ENCODE measurements at regions not wholly inside any gene's neighbourhood (a gene's known extent, or its start where the extent isn't known, plus 50 kb on each side); places are given as distances from the start of the nearest gene placed in this dataset.
"Not testable (repeated sequence)": the region's sequence is repeated elsewhere in the genome, so short reads cannot be mapped to it uniquely, and the experiment has no call there.

DNA sequence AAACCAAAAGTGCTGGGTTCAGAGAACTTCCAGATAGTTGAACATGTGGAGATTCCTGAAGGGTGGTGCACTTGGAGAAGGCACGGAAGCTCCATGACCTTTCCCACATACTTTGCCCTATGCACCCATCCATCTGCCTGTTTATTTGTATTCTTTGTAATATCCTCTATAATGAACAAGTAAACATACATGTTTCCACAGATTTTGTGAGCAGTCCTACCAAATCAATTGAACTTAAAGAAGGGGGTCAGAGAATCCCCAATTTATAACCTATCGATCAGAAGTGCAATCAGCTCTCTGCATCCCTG, 121.4 kb downstream of the ADSS2 start:
- Mint-ChIP-seq H3K36me3 (ENCODE audit: low read depth, unreplicated experiment) (no peaks in the 10 kb centered on the region), H3K4me1 (ENCODE audit: low read depth, unreplicated experiment) (peaks cover 4% of the 10 kb centered on the region), H3K27me3 (ENCODE audit: low read depth, unreplicated experiment) (no peaks in the 10 kb centered on the region), H3K4me3 (ENCODE audit: unreplicated experiment) (no peak overlapping the region), H3K9me3 (ENCODE audit: unreplicated experiment) (peaks cover 6% of the 10 kb centered on the region), H3K27ac (ENCODE audit: unreplicated experiment) (no peak overlapping the region)
- no peaks in the 10 kb centered on the region for H3K4me1 ChIP-seq (ENCODE audit: insufficient read depth, low read length)
- H4K20me1 ChIP-seq (ENCODE audit: insufficient read depth, low read length) = no peaks in the 10 kb centered on the region
- no peak overlapping the region for H3K4me3 ChIP-seq (ENCODE audit: insufficient read depth, low read depth, low read length)
- no peaks in the 10 kb centered on the region for H3K36me3 ChIP-seq (ENCODE audit: insufficient read depth, low read length)
- H3K27ac ChIP-seq (ENCODE audit: low read depth, low read length) = no peak overlapping the region
- DNase-seq (ENCODE audit: low read depth) (no peak), FAIRE-seq (no peak)
- TF ChIP-seq, protein P1, sequence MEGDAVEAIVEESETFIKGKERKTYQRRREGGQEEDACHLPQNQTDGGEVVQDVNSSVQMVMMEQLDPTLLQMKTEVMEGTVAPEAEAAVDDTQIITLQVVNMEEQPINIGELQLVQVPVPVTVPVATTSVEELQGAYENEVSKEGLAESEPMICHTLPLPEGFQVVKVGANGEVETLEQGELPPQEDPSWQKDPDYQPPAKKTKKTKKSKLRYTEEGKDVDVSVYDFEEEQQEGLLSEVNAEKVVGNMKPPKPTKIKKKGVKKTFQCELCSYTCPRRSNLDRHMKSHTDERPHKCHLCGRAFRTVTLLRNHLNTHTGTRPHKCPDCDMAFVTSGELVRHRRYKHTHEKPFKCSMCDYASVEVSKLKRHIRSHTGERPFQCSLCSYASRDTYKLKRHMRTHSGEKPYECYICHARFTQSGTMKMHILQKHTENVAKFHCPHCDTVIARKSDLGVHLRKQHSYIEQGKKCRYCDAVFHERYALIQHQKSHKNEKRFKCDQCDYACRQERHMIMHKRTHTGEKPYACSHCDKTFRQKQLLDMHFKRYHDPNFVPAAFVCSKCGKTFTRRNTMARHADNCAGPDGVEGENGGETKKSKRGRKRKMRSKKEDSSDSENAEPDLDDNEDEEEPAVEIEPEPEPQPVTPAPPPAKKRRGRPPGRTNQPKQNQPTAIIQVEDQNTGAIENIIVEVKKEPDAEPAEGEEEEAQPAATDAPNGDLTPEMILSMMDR (IDR thresholded peaks at IDR 0.05; ENCODE audit: insufficient read depth, low read depth, low read length) = no peak
- H3K4me2 ChIP-seq (ENCODE audit: low read length) = no peak overlapping the region
- no peaks in the 10 kb centered on the region for H3K9me3 ChIP-seq (ENCODE audit: insufficient read depth, low read depth, low read length)
- H2AFZ ChIP-seq (ENCODE audit: low read depth, low read length) = no peak overlapping the region
- H3K9ac ChIP-seq (ENCODE audit: low read length) = no peak overlapping the region
- H3K27me3 ChIP-seq (ENCODE audit: insufficient read depth, low read length) = no peaks in the 10 kb centered on the region
- no peaks in the 10 kb centered on the region for H3K79me2 ChIP-seq (ENCODE audit: insufficient read depth, low read length)

DNA sequence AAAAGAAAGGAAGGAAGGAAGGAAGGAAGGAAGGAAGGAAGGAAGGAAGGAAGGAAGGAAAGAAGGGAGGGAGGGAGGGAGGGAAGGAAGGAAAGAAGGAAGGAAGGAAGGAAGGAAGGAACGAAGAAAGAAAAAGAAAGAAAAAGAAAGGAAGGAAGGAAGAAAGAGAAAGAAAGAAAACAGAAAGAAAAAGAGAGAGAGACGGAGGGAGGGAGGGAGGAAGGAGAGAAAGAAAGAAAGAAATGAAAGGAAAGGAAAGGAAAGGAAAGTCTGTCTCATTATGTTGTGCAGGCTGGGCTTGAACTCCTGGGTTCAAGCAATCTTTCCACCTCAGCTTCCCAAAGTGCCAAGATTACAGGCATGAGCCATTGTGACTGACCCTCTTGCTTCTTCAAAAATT, 118.9 kb downstream of the ADSS2 start:
- not testable (repeated sequence) for H3K9ac ChIP-seq (ENCODE audit: low read length); H3K4me3 ChIP-seq (ENCODE audit: insufficient read depth, low read depth, low read length); H2AFZ ChIP-seq (ENCODE audit: low read depth, low read length); H3K27ac Mint-ChIP-seq (ENCODE audit: unreplicated experiment); H3K9me3 ChIP-seq (ENCODE audit: insufficient read depth, low read depth, low read length); H3K4me2 ChIP-seq (ENCODE audit: low read length); H3K27ac ChIP-seq (ENCODE audit: low read depth, low read length); DNase-seq (ENCODE audit: low read depth); H3K36me3 Mint-ChIP-seq (ENCODE audit: low read depth, unreplicated experiment); H3K27me3 Mint-ChIP-seq (ENCODE audit: low read depth, unreplicated experiment); H3K36me3 ChIP-seq (ENCODE audit: insufficient read depth, low read length); FAIRE-seq; H3K4me3 Mint-ChIP-seq (ENCODE audit: unreplicated experiment); H3K4me1 Mint-ChIP-seq (ENCODE audit: low read depth, unreplicated experiment); H3K27me3 ChIP-seq (ENCODE audit: insufficient read depth, low read length); H3K79me2 ChIP-seq (ENCODE audit: insufficient read depth, low read length); H3K9me3 Mint-ChIP-seq (ENCODE audit: unreplicated experiment); H3K4me1 ChIP-seq (ENCODE audit: insufficient read depth, low read length); H4K20me1 ChIP-seq (ENCODE audit: insufficient read depth, low read length)

DNA sequence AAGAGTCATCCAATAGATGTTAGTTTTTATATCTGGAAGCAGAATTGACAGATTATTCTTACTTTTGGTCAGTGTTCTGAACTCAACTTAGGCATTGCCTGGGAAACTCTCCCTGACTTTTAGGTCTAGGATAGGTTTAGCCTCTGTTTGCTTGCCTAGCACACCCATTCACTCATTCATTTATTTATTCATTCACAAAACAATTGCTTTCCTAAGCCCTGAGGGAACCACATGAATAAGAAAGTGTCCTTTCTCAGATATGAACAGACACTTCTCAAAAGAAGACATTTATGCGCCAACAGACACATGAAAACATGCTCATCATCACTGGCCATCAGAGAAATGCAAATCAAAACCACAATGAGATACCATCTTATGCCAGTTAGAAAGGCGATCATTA, 117.4 kb downstream of the ADSS2 start:
- FAIRE-seq = not testable (repeated sequence)

DNA sequence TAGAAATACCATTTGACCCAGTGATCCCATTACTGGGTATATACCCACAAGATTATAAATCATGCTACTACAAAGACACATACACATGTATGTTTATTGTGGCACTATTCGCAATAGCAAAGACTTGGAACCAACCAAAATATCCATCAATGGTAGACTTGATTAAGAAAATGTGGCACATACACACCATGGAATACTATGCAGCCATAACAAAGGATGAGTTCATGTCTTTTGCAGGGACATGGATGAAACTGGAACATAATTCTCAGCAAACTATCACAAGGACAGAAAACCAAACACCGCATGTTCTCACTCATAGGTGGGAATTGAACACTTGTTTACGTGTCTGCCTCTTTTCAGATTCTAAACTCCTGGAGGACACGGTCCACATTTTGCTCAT, 116.9 kb downstream of the ADSS2 start:
- H3K36me3 Mint-ChIP-seq (ENCODE audit: low read depth, unreplicated experiment); H3K36me3 ChIP-seq (ENCODE audit: insufficient read depth, low read length); H3K4me1 Mint-ChIP-seq (ENCODE audit: low read depth, unreplicated experiment); H2AFZ ChIP-seq (ENCODE audit: low read depth, low read length); H3K4me2 ChIP-seq (ENCODE audit: low read length); H3K27me3 Mint-ChIP-seq (ENCODE audit: low read depth, unreplicated experiment); H3K4me3 Mint-ChIP-seq (ENCODE audit: unreplicated experiment); H3K4me3 ChIP-seq (ENCODE audit: insufficient read depth, low read depth, low read length); H3K27ac Mint-ChIP-seq (ENCODE audit: unreplicated experiment); H3K79me2 ChIP-seq (ENCODE audit: insufficient read depth, low read length); FAIRE-seq; DNase-seq (ENCODE audit: low read depth); H3K9me3 Mint-ChIP-seq (ENCODE audit: unreplicated experiment); H3K9me3 ChIP-seq (ENCODE audit: insufficient read depth, low read depth, low read length); H4K20me1 ChIP-seq (ENCODE audit: insufficient read depth, low read length); H3K27ac ChIP-seq (ENCODE audit: low read depth, low read length); H3K9ac ChIP-seq (ENCODE audit: low read length); H3K4me1 ChIP-seq (ENCODE audit: insufficient read depth, low read length); H3K27me3 ChIP-seq (ENCODE audit: insufficient read depth, low read length): not testable (repeated sequence)

More for the DNA sequence above, 117.4 kb downstream of the ADSS2 start:
- not testable (repeated sequence) for H3K4me1 ChIP-seq (ENCODE audit: insufficient read depth, low read length); H3K79me2 ChIP-seq (ENCODE audit: insufficient read depth, low read length); H3K27me3 ChIP-seq (ENCODE audit: insufficient read depth, low read length); H3K4me3 ChIP-seq (ENCODE audit: insufficient read depth, low read depth, low read length); H3K9me3 Mint-ChIP-seq (ENCODE audit: unreplicated experiment); H3K9me3 ChIP-seq (ENCODE audit: insufficient read depth, low read depth, low read length); H4K20me1 ChIP-seq (ENCODE audit: insufficient read depth, low read length); H3K36me3 Mint-ChIP-seq (ENCODE audit: low read depth, unreplicated experiment); H3K4me3 Mint-ChIP-seq (ENCODE audit: unreplicated experiment); H2AFZ ChIP-seq (ENCODE audit: low read depth, low read length); H3K27ac ChIP-seq (ENCODE audit: low read depth, low read length); H3K9ac ChIP-seq (ENCODE audit: low read length); H3K4me2 ChIP-seq (ENCODE audit: low read length); H3K27me3 Mint-ChIP-seq (ENCODE audit: low read depth, unreplicated experiment); H3K27ac Mint-ChIP-seq (ENCODE audit: unreplicated experiment); DNase-seq (ENCODE audit: low read depth); H3K36me3 ChIP-seq (ENCODE audit: insufficient read depth, low read length); H3K4me1 Mint-ChIP-seq (ENCODE audit: low read depth, unreplicated experiment)
